Astrocyte (in vitro differentiated cells and primary cell): ENCODE measurements at regions not wholly inside any gene's neighbourhood (a gene's known extent, or its start where the extent isn't known, plus 50 kb on each side); places are given as distances from the start of the nearest gene placed in this dataset.

Experiments used
- CTCF ChIP-seq: IDR thresholded peaks from 2 replicates; pipeline ENCODE4 v1.5.1; 2011; ENCODE audit warnings: low read depth, mild to moderate bottlenecking, inconsistent platforms, low read length, moderate library complexity; ENCODE audit not compliant: insufficient read depth
- EZH2 ChIP-seq: IDR thresholded peaks from 2 replicates; pipeline ENCODE4 v1.6.1; 2012; ENCODE audit warnings: mild to moderate bottlenecking, low read length, inconsistent platforms; ENCODE audit not compliant: insufficient read depth

- TF ChIP-seq CTCF, result no peak
- TF ChIP-seq EZH2, result no peak
Measured at GRCh38 chr9:87227456-87227855, 270.2 kb upstream of the DAPK1 start.
